CD1c-positive myeloid dendritic cell (primary cell): ENCODE measurements at regions not wholly inside any gene's neighbourhood (a gene's known extent, or its start where the extent isn't known, plus 50 kb on each side); places are given as distances from the start of the nearest gene placed in this dataset.
"Not testable (repeated sequence)": the region's sequence is repeated elsewhere in the genome, so short reads cannot be mapped to it uniquely, and the experiment has no call there.

Experiments
- DNase-seq: peaks from one replicate; pipeline ENCODE4 v3.0.0-alpha.2; 2016; ENCODE audit errors: extremely low spot score

- DNase-seq, result no peak
Measured at GRCh38 chr16:26791169-26791568, 275.6 kb upstream of the C16orf82 start.

GRCh38 chr16:26795184-26795583 is 271.5 kb upstream of the C16orf82 start:
- no peak for DNase-seq

GRCh38 chr16:26801628-26802027 is 265.1 kb upstream of the C16orf82 start:
- DNase-seq, result no peak

- DNase-seq, result no peak
Measured at GRCh38 chr16:26802440-26802839, 264.3 kb upstream of the C16orf82 start.

- no peak for DNase-seq
Measured at GRCh38 chr16:26802965-26803364, 263.8 kb upstream of the C16orf82 start.

GRCh38 chr16:26806657-26807056 is 260.1 kb upstream of the C16orf82 start:
- no peak for DNase-seq

- no peak for DNase-seq
Measured at GRCh38 chr16:26809461-26809860, 257.3 kb upstream of the C16orf82 start.

GRCh38 chr16:26816266-26816665 is 250.5 kb upstream of the C16orf82 start:
- no peak for DNase-seq

- no peak for DNase-seq
Measured at GRCh38 chr16:26816885-26817571, 249.7 kb upstream of the C16orf82 start.

GRCh38 chr16:26818393-26818792 is 248.3 kb upstream of the C16orf82 start:
- no peak for DNase-seq

- DNase-seq, result no peak
Measured at GRCh38 chr16:26824469-26824868, 242.3 kb upstream of the C16orf82 start.

- DNase-seq, result no peak
Measured at GRCh38 chr16:26826500-26826899, 240.2 kb upstream of the C16orf82 start.

- no peak for DNase-seq
Measured at GRCh38 chr16:26827386-26827785, 239.3 kb upstream of the C16orf82 start.

- no peak for DNase-seq
Measured at GRCh38 chr16:26830428-26831127, 236.1 kb upstream of the C16orf82 start.

- not testable (repeated sequence) for DNase-seq
Measured at GRCh38 chr16:26836114-26836513, 230.6 kb upstream of the C16orf82 start.

- no peak for DNase-seq
Measured at GRCh38 chr16:26838931-26839330, 227.8 kb upstream of the C16orf82 start.

GRCh38 chr16:26840691-26841090 is 226.0 kb upstream of the C16orf82 start:
- no peak for DNase-seq

GRCh38 chr16:26856271-26856670 is 210.5 kb upstream of the C16orf82 start:
- DNase-seq, result no peak

- DNase-seq, result no peak
Measured at GRCh38 chr16:26856791-26857190, 209.9 kb upstream of the C16orf82 start.

GRCh38 chr16:26857371-26857770 is 209.4 kb upstream of the C16orf82 start:
- no peak for DNase-seq

- no peak for DNase-seq
Measured at GRCh38 chr16:26860506-26860905, 206.2 kb upstream of the C16orf82 start.

- no peak for DNase-seq
Measured at GRCh38 chr16:26863931-26864330, 202.8 kb upstream of the C16orf82 start.

- not testable (repeated sequence) for DNase-seq
Measured at GRCh38 chr16:26874318-26874717, 192.4 kb upstream of the C16orf82 start.
